ENCODE measurements at regions not wholly inside any gene's neighbourhood (a gene's known extent, or its start where the extent isn't known, plus 50 kb on each side); places are given as distances from the start of the nearest gene placed in this dataset.

GRCh38 chr1:173395762-173396161, 81.4 kb upstream of the PRDX6 start:
- no peak overlapping the region for H3K27ac Mint-ChIP-seq (ENCODE audit: unreplicated experiment)
- no peaks in the 10 kb centered on the region for H3K9me3 Mint-ChIP-seq (ENCODE audit: unreplicated experiment)
- H3K27me3 Mint-ChIP-seq (ENCODE audit: unreplicated experiment): peaks cover 2% of the 10 kb centered on the region
- no peak for DNase-seq (ENCODE audit: low spot score)
- H3K4me1 Mint-ChIP-seq (ENCODE audit: unreplicated experiment): peaks cover 3% of the 10 kb centered on the region
- TF ChIP-seq, protein P1, sequence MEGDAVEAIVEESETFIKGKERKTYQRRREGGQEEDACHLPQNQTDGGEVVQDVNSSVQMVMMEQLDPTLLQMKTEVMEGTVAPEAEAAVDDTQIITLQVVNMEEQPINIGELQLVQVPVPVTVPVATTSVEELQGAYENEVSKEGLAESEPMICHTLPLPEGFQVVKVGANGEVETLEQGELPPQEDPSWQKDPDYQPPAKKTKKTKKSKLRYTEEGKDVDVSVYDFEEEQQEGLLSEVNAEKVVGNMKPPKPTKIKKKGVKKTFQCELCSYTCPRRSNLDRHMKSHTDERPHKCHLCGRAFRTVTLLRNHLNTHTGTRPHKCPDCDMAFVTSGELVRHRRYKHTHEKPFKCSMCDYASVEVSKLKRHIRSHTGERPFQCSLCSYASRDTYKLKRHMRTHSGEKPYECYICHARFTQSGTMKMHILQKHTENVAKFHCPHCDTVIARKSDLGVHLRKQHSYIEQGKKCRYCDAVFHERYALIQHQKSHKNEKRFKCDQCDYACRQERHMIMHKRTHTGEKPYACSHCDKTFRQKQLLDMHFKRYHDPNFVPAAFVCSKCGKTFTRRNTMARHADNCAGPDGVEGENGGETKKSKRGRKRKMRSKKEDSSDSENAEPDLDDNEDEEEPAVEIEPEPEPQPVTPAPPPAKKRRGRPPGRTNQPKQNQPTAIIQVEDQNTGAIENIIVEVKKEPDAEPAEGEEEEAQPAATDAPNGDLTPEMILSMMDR (IDR thresholded peaks at IDR 0.05; ENCODE audit: unreplicated experiment): no peak
- H3K4me3 Mint-ChIP-seq (ENCODE audit: unreplicated experiment): no peak overlapping the region
- no peaks in the 10 kb centered on the region for H3K36me3 Mint-ChIP-seq (ENCODE audit: low read depth, unreplicated experiment)

DNA sequence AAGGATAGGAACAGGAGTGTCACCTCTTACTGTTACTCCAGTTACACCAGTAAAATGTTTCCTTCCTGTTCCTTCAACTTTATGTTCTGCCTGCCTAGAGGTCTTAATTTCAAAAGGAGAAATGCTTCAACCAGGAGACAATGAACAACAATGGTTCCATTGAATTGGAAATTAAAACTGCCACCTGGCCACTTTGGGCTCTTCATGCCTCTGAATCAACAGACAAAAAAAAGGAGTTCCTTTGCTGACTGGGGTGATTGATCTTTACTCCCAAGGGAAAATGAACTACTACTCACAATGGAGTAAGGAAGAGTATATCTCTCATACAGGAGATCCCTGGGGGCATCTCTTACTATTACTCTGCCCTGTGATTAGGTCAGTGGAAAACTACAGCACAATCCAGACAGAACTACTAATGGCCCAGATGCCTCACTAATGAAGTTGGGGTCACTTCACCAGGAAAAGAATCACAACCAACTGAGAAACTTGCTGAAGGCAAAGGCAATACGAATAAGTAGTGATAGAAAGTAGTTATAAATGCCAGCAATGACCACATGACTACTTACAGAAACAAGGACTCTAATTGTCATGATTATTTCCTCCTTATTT, 76.6 kb upstream of the PRDX6 start:
- Mint-ChIP-seq H3K4me3 (ENCODE audit: unreplicated experiment) (no peak overlapping the region), H3K4me1 (ENCODE audit: unreplicated experiment) (peaks cover 3% of the 10 kb centered on the region), H3K9me3 (ENCODE audit: unreplicated experiment) (no peaks in the 10 kb centered on the region), H3K27me3 (ENCODE audit: unreplicated experiment) (peaks cover 2% of the 10 kb centered on the region), H3K36me3 (ENCODE audit: low read depth, unreplicated experiment) (no peaks in the 10 kb centered on the region), H3K27ac (ENCODE audit: unreplicated experiment) (no peak overlapping the region)
- no peak for DNase-seq (ENCODE audit: low spot score)
- TF ChIP-seq, protein P1 (IDR thresholded peaks at IDR 0.05; ENCODE audit: unreplicated experiment): no peak

GRCh38 chr1:173403996-173404395, 73.1 kb upstream of the PRDX6 start:
- TF ChIP-seq, protein P1 (IDR thresholded peaks at IDR 0.05; ENCODE audit: unreplicated experiment): no peak
- Mint-ChIP-seq H3K27ac (ENCODE audit: unreplicated experiment) (no peak overlapping the region), H3K9me3 (ENCODE audit: unreplicated experiment) (no peaks in the 10 kb centered on the region), H3K27me3 (ENCODE audit: unreplicated experiment) (peaks cover 2% of the 10 kb centered on the region), H3K36me3 (ENCODE audit: low read depth, unreplicated experiment) (no peaks in the 10 kb centered on the region), H3K4me3 (ENCODE audit: unreplicated experiment) (no peak overlapping the region), H3K4me1 (ENCODE audit: unreplicated experiment) (peaks cover 8% of the 10 kb centered on the region)
- no peak for DNase-seq (ENCODE audit: low spot score)

- Mint-ChIP-seq H3K4me3 (ENCODE audit: unreplicated experiment) (no peak overlapping the region), H3K27ac (ENCODE audit: unreplicated experiment) (no peak overlapping the region), H3K9me3 (ENCODE audit: unreplicated experiment) (no peaks in the 10 kb centered on the region), H3K27me3 (ENCODE audit: unreplicated experiment) (peaks cover 2% of the 10 kb centered on the region), H3K4me1 (ENCODE audit: unreplicated experiment) (peaks cover 7% of the 10 kb centered on the region), H3K36me3 (ENCODE audit: low read depth, unreplicated experiment) (no peaks in the 10 kb centered on the region)
- no peak for DNase-seq (ENCODE audit: low spot score)
- TF ChIP-seq, protein P1 (IDR thresholded peaks at IDR 0.05; ENCODE audit: unreplicated experiment): no peak
These were observed 71.9 kb upstream of the PRDX6 start for GRCh38 chr1:173405281-173405680.

- Mint-ChIP-seq H3K9me3 (ENCODE audit: unreplicated experiment) (no peaks in the 10 kb centered on the region), H3K27ac (ENCODE audit: unreplicated experiment) (no peak overlapping the region), H3K4me1 (ENCODE audit: unreplicated experiment) (peaks cover 5% of the 10 kb centered on the region)
These were observed 71.3 kb upstream of the PRDX6 start for GRCh38 chr1:173405834-173406233.

More at GRCh38 chr1:173405834-173406233, 71.3 kb upstream of the PRDX6 start:
- H3K27me3 Mint-ChIP-seq (ENCODE audit: unreplicated experiment): peaks cover 2% of the 10 kb centered on the region
- no peaks in the 10 kb centered on the region for H3K36me3 Mint-ChIP-seq (ENCODE audit: low read depth, unreplicated experiment)
- no peak overlapping the region for H3K4me3 Mint-ChIP-seq (ENCODE audit: unreplicated experiment)
- TF ChIP-seq, protein P1 (IDR thresholded peaks at IDR 0.05; ENCODE audit: unreplicated experiment): no peak
- DNase-seq (ENCODE audit: low spot score): no peak
